HepG2 (cell line): ENCODE measurements at regions not wholly inside any gene's neighbourhood (a gene's known extent, or its start where the extent isn't known, plus 50 kb on each side); places are given as distances from the start of the nearest gene placed in this dataset.

Experiments used
- ATAC-seq: fragments of 200-7000 bp; cut with Tn5 transposase; 3 replicates; pipeline ENCODE4 v1.9.1; 2020; ENCODE audit warnings: mild to moderate bottlenecking, moderate library complexity
- BruUV-seq: library from RNA; stranded (reverse); fragments of 400-500 nt; replicated peaks from 2 replicates; lab custom pipeline; 2021; lab: Mats Ljungman, UMichigan
- CTCF ChIA-PET: fragments of 300-600 bp; formaldehyde crosslinking; extraction: SDS; loops from one replicate; lab custom pipeline; 2021; ENCODE audit warnings: low total read pairs, inconsistent platforms, low intra/inter-chr PET ratio; lab: Yijun Ruan, JAX
- POLR2A ChIA-PET: fragments of 350-600 bp; sonication (Branson Sonifier 250); formaldehyde crosslinking; loops from one replicate; lab custom pipeline; 2020; ENCODE audit warnings: antibody characterized with exemption, inconsistent platforms; lab: Yijun Ruan, JAX
- DNase-seq: peaks from one replicate; pipeline ENCODE4 v3.0.0-alpha.2; 2015; ENCODE audit warnings: low spot score
- FAIRE-seq: peaks from 3 replicates; lab custom pipeline; 2011; peaks lifted over from hg19 to GRCh38; lab: Jason Lieb, UNC
- H2AFZ ChIP-seq: one replicate; pipeline ENCODE4 v1.6.1; 2011; ENCODE audit warnings: low read length, inconsistent platforms
- H3K27ac ChIP-seq: fragments of 300-600 bp; 3 replicates; pipeline ENCODE4 v1.8.0; 2011; ENCODE audit warnings: mixed run types, mild to moderate bottlenecking, mixed read lengths, low read length, inconsistent platforms; ENCODE audit not compliant: insufficient read depth; ENCODE audit errors: extremely low read length
- H3K27me3 ChIP-seq, 2 experiments: fragments of 200-600 bp in 1 of 2; 2 replicates in 1 of 2; 3 replicates in 1 of 2; pipeline versions ENCODE4 v1.6.0 to v1.8.0; 2011; ENCODE audit warnings: low read length in 2 of 2, mild to moderate bottlenecking in 2 of 2, moderate library complexity in 2 of 2, inconsistent platforms in 1 of 2; ENCODE audit not compliant: insufficient read depth in 2 of 2, control insufficient read depth in 1 of 2
- H3K36me3 ChIP-seq, 2 experiments: fragments of 200-600 bp in 1 of 2; replicated peaks in 1 of 2; 2 replicates in 1 of 2; 3 replicates in 1 of 2; pipeline versions ENCODE4 v1.5.1 to v1.8.0; 2011; ENCODE audit warnings: low read length in 2 of 2, inconsistent platforms in 1 of 2; ENCODE audit not compliant: insufficient read depth in 2 of 2, control insufficient read depth in 1 of 2
- H3K4me1 ChIP-seq: 2 replicates; pipeline ENCODE4 v1.5.1; 2012; ENCODE audit warnings: low read length, inconsistent platforms; ENCODE audit not compliant: insufficient read depth
- H3K4me2 ChIP-seq: 2 replicates; pipeline ENCODE4 v1.6.0; 2011; ENCODE audit warnings: low read depth, low read length, inconsistent platforms
- H3K4me3 ChIP-seq, 3 experiments: fragments of 200-600 bp in 1 of 3; sonication (generic), shearing (Covaris generic) in 1 of 3; replicated peaks in 1 of 3; 2 replicates each; pipeline ENCODE4 v1.5.1; 2011 to 2016; ENCODE audit warnings: low read length in 3 of 3, inconsistent platforms in 2 of 3, low read depth in 2 of 3, mild to moderate bottlenecking in 2 of 3, control low read depth in 1 of 3, mixed read lengths in 1 of 3; ENCODE audit not compliant: insufficient read depth in 1 of 3
- H3K79me2 ChIP-seq: one replicate; pipeline ENCODE4 v1.6.1; 2011; ENCODE audit warnings: low read length, inconsistent platforms; ENCODE audit not compliant: insufficient read depth
- H3K9ac ChIP-seq: 2 replicates; pipeline ENCODE4 v1.6.0; 2011; ENCODE audit warnings: mild to moderate bottlenecking, low read depth, low read length, inconsistent platforms; ENCODE audit not compliant: insufficient read depth
- H3K9me3 ChIP-seq: 2 replicates; pipeline ENCODE4 v1.5.1; 2012; ENCODE audit warnings: mild to moderate bottlenecking, low read length
- H4K20me1 ChIP-seq: 2 replicates; pipeline ENCODE4 v1.6.0; 2011; ENCODE audit warnings: inconsistent platforms, mild to moderate bottlenecking, low read length, moderate library complexity; ENCODE audit not compliant: insufficient read depth
- MBNL3 ChIP-seq: fragments of 250-450 bp; sonication (Bioruptor Pico); conservative IDR thresholded peaks from 2 replicates; pipeline ENCODE4 v1.8.0; 2022; ENCODE audit warnings: mild to moderate bottlenecking, inconsistent platforms
- MTF1 ChIP-seq: sonication (generic); formaldehyde crosslinking; IDR thresholded peaks from 2 replicates; pipeline ENCODE4 v1.5.0; 2020; ENCODE audit warnings: missing genetic modification reagents
- RAD21 ChIP-seq: fragments of 450-650 bp; formaldehyde crosslinking; IDR thresholded peaks from 2 replicates; pipeline ENCODE4 v1.5.0; 2020; ENCODE audit warnings: mild to moderate bottlenecking
- SRSF9 ChIP-seq: fragments of 200-400 bp; formaldehyde crosslinking; IDR thresholded peaks from 2 replicates; pipeline ENCODE4 v1.6.1; 2018; ENCODE audit warnings: borderline replicate concordance, mild to moderate bottlenecking, low read depth, low read length; ENCODE audit not compliant: insufficient read depth, poor library complexity, severe bottlenecking
- ZBTB42 ChIP-seq: sonication (generic); formaldehyde crosslinking; IDR thresholded peaks from 2 replicates; pipeline ENCODE4 v1.5.0; 2020; ENCODE audit warnings: mild to moderate bottlenecking, missing genetic modification reagents
- ZFYVE20 ChIP-seq: sonication (generic); formaldehyde crosslinking; IDR thresholded peaks from 2 replicates; pipeline ENCODE4 v1.8.0; 2023; ENCODE audit warnings: low read depth, mild to moderate bottlenecking, moderate library complexity, missing genetic modification reagents, borderline replicate concordance
- ZMYM2 ChIP-seq: sonication (generic); formaldehyde crosslinking; IDR thresholded peaks from 2 replicates; pipeline ENCODE4 v1.8.0; 2022; ENCODE audit warnings: mild to moderate bottlenecking, missing genetic modification reagents
- ZNF33B ChIP-seq: sonication (generic); formaldehyde crosslinking; IDR thresholded peaks from 2 replicates; pipeline ENCODE4 v1.5.1; 2020; ENCODE audit warnings: mild to moderate bottlenecking, missing genetic modification reagents
- ZNF816 ChIP-seq: sonication (generic); formaldehyde crosslinking; IDR thresholded peaks from 2 replicates; pipeline ENCODE4 v1.8.0; 2022; ENCODE audit warnings: missing genetic modification reagents, mild to moderate bottlenecking, borderline replicate concordance
- WGBS: methylation state at CpG from one replicate; pipeline ENCODE4 v1.1.6; 2017; ENCODE audit warnings: low lambda C conversion rate; 5-methylcytosine and 5-hydroxymethylcytosine counted together
- in situ Hi-C: cut with HindIII; loops from 2 replicates; pipeline ENCODE4 v1.10.0; 2017; ENCODE audit warnings: low pct_unique_long_range_greater_than_20kb; ENCODE audit not compliant: extremely low pct_ligation_motif_present
- intact Hi-C: fragments of 100-400 bp; cut with micrococcal nuclease; formaldehyde crosslinking; loops from one replicate; pipeline ENCODE4 v1.10.0; 2022; ENCODE audit not compliant: unreplicated experiment
- TF ChIP-seq, protein P1 (sequence below): sonication (generic); formaldehyde crosslinking; IDR thresholded peaks from 2 replicates; pipeline ENCODE4 v1.8.0; 2022; ENCODE audit warnings: missing genetic modification reagents, mild to moderate bottlenecking, inconsistent platforms, borderline replicate concordance
- TF ChIP-seq, protein P2 (sequence below): sonication (generic); formaldehyde crosslinking; IDR thresholded peaks from 2 replicates; pipeline ENCODE4 v1.8.1; 2023; ENCODE audit warnings: mild to moderate bottlenecking, inconsistent platforms, moderate library complexity, missing genetic modification reagents, borderline replicate concordance

DNA sequence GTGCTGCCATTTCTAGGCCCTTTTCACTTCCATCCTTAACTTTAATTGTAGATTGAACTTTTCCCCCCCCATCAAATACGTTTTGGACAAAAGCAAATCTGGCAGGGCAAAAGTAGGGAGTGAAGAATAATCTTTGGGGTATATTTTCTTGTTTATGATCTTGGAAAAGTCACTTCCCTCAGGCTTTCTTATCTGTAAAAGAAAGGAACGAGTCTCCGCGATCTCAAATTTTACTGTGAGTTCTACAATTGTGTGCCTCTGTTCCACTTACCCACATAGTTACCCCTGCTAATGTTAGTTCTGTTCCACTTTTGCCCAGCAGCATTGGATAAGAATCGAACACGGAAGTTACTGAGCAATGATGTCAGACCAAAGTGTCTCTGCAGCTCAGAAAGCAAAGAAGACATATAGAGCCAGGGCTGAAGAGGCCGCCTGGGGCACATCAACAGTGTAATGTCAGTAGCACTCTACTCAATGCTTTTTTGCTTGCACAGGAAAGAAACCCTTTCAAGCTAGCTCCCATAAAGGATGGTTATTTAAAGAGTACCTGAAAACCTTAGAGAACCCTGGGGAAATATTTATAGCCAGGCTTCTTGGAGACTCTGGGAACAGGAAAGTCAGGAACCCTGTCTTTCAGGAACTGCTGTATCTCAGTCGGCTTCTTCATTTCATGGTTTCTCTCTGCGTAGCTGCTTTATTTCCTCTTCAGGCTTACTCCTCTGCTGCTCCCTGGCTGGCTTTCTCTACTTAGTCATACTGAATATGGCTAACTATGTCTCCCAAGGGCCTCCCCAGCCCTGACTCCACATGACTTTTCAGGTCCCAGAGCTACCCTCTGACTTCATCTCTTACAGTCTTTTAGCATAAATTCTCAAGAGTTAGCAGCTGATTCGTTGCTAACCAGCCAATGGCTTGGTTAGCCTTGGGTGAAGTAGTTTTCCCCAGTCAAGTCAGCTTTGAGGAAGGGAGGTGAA is 123.7 kb upstream of the FAM3C start:
- POLR2A ChIA-PET, result no interaction called here
- no peaks in the 10 kb centered on the region for H3K79me2 ChIP-seq
- no TSS peak for BruUV-seq
- no peak overlapping the region for H3K4me3 ChIP-seq
- in situ Hi-C loops (no loop called here), intact Hi-C loops (no loop called here)
- FAIRE-seq (no peak), DNase-seq (no peak), ATAC-seq (no peak)
- no peaks in the 10 kb centered on the region for H3K27me3 ChIP-seq
- TF ChIP-seq SRSF9, result no peak
- TF ChIP-seq, protein P1, sequence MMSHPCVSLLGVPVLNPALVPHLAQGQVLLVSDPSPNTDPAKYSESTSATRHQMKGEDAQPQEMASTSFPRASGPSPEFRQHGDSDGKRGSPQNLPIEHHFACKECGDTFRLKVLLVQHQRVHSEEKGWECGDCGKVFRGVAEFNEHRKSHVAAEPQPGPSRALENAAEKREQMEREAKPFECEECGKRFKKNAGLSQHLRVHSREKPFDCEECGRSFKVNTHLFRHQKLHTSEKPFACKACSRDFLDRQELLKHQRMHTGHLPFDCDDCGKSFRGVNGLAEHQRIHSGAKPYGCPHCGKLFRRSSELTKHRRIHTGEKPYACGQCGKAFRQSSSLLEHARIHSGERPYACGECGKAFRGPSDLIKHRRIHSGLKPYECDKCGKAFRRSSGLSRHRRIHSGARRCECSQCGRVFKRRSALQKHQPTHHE, result no peak
- TF ChIP-seq MTF1 (CRISPR knock-in tag), result no peak
- no peak for TF ChIP-seq ZFYVE20
- TF ChIP-seq MBNL3 (CRISPR knock-in tag), result no peak
- no peak for TF ChIP-seq ZNF33B
- no peak for TF ChIP-seq ZBTB42 (CRISPR knock-in tag)
- no peak for TF ChIP-seq ZNF816
- TF ChIP-seq, protein P2, sequence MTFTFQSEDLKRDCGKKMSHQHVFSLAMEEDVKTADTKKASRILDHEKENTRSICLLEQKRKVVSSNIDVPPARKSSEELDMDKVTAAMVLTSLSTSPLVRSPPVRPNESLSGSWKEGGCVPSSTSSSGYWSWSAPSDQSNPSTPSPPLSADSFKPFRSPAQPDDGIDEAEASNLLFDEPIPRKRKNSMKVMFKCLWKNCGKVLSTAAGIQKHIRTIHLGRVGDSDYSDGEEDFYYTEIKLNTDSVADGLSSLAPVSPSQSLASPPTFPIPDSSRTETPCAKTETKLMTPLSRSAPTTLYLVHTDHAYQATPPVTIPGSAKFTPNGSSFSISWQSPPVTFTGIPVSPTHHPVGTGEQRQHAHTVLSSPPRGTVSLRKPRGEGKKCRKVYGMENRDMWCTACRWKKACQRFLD, result no peak
- no peak for TF ChIP-seq ZMYM2 (CRISPR knock-in tag)
- TF ChIP-seq RAD21 (CRISPR knock-in tag), result no peak
- no peak overlapping the region for H3K9ac ChIP-seq
- no peak overlapping the region for H3K4me2 ChIP-seq
- H3K27ac ChIP-seq, result no peak overlapping the region
- H3K9me3 ChIP-seq, result no peaks in the 10 kb centered on the region
- whole genome bisulfite sequencing, result 27% methylated on average over 10 of the region's 10 CpGs
- H3K4me1 ChIP-seq, result no peaks in the 10 kb centered on the region
- CTCF ChIA-PET, result no interaction called here
- no peaks in the 10 kb centered on the region for H4K20me1 ChIP-seq
- H2AFZ ChIP-seq, result no peak overlapping the region
- H3K36me3 ChIP-seq, result no peaks in the 10 kb centered on the region
